GM12878 (cell line): ENCODE measurements at regions not wholly inside any gene's neighbourhood (a gene's known extent, or its start where the extent isn't known, plus 50 kb on each side); places are given as distances from the start of the nearest gene placed in this dataset.

ENCODE experiments used
- ATAC-seq: fragments of 200-7000 bp; cut with Tn5 transposase; 3 replicates; pipeline ENCODE4 v1.9.1; 2020; ENCODE audit warnings: mild to moderate bottlenecking, moderate library complexity
- BruUV-seq: library from RNA; stranded (reverse); fragments of 400-500 nt; replicated peaks from 2 replicates; lab custom pipeline; 2021; lab: Mats Ljungman, UMichigan
- CTCF ChIA-PET: fragments of 300-600 bp; sonication (Branson Sonifier 250); formaldehyde crosslinking; extraction: SDS; loops from one replicate; lab custom pipeline; 2021; ENCODE audit warnings: inconsistent platforms; lab: Yijun Ruan, JAX
- POLR2A ChIA-PET: fragments of 350-600 bp; formaldehyde crosslinking; extraction: SDS; loops from one replicate; lab custom pipeline; 2021; ENCODE audit warnings: inconsistent platforms; lab: Charles Lee
- RAD21 ChIA-PET: fragments of 300-600 bp; sonication (Branson Sonifier 250); formaldehyde crosslinking; loops from one replicate; lab custom pipeline; 2023; ENCODE audit warnings: antibody characterized with exemption; ENCODE audit not compliant: unreplicated experiment; lab: Charles Lee
- SMC1A ChIA-PET: fragments of 300-600 bp; sonication (Branson Sonifier 250); formaldehyde crosslinking; loops from one replicate; lab custom pipeline; 2023; ENCODE audit not compliant: unreplicated experiment, uncharacterized antibody; lab: Charles Lee
- DNase-seq: peaks from one replicate; pipeline ENCODE4 v3.0.0-alpha.2; 2011; ENCODE audit warnings: low read depth, low spot score
- FAIRE-seq: peaks from 3 replicates; lab custom pipeline; 2011; peaks lifted over from hg19 to GRCh38; lab: Jason Lieb, UNC
- H2AFZ ChIP-seq: 2 replicates; pipeline ENCODE4 v1.6.0; 2011; ENCODE audit warnings: low read depth, low read length, control low read depth; ENCODE audit not compliant: control insufficient read depth
- H3K27ac ChIP-seq: 2 replicates; pipeline ENCODE4 v1.5.1; 2011; ENCODE audit warnings: control low read depth; ENCODE audit not compliant: control insufficient read depth, insufficient read depth
- H3K27me3 ChIP-seq, 2 experiments: replicated peaks in 1 of 2; 2 replicates each; pipeline versions ENCODE4 v1.6.0 to v1.6.1; 2011; ENCODE audit warnings: low read length in 1 of 2; ENCODE audit not compliant: control insufficient read depth in 2 of 2, insufficient read depth in 2 of 2
- H3K36me3 ChIP-seq, 2 experiments: 2 replicates each; pipeline ENCODE4 v1.5.1; 2011; ENCODE audit warnings: low read length in 1 of 2; ENCODE audit not compliant: control insufficient read depth in 2 of 2, insufficient read depth in 2 of 2
- H3K4me1 ChIP-seq: 2 replicates; pipeline ENCODE4 v1.6.1; 2011; ENCODE audit warnings: mild to moderate bottlenecking, low read length, moderate library complexity, mixed read lengths; ENCODE audit not compliant: control insufficient read depth, insufficient read depth
- H3K4me2 ChIP-seq: 2 replicates; pipeline ENCODE4 v1.6.0; 2011; ENCODE audit warnings: control low read depth; ENCODE audit not compliant: control insufficient read depth, insufficient read depth
- H3K4me3 ChIP-seq: fragments of 200-600 bp; sonication (generic); 2 replicates; pipeline ENCODE4 v1.5.1; 2016
- H3K79me2 ChIP-seq: 2 replicates; pipeline ENCODE4 v1.6.0; 2011; ENCODE audit warnings: low read length; ENCODE audit not compliant: control insufficient read depth, insufficient read depth
- H3K9ac ChIP-seq: 2 replicates; pipeline ENCODE4 v1.8.0; 2011; ENCODE audit warnings: low read length, control low read depth, mixed read lengths; ENCODE audit not compliant: control insufficient read depth, insufficient read depth
- H3K9me3 ChIP-seq: replicated peaks from 3 replicates; pipeline ENCODE4 v1.5.1; 2011; ENCODE audit warnings: mild to moderate bottlenecking, low read length; ENCODE audit not compliant: control insufficient read depth, insufficient read depth
- H4K20me1 ChIP-seq: 2 replicates; pipeline ENCODE4 v1.6.0; 2011; ENCODE audit not compliant: control insufficient read depth, insufficient read depth
- BCL11A ChIP-seq: IDR thresholded peaks from 2 replicates; pipeline ENCODE4 v1.6.1; 2011; ENCODE audit warnings: low read depth, low read length
- BCL3 ChIP-seq: IDR thresholded peaks from 2 replicates; pipeline ENCODE4 v1.6.1; 2011; ENCODE audit warnings: borderline replicate concordance, low read depth, mild to moderate bottlenecking, moderate library complexity, low read length; ENCODE audit not compliant: insufficient read depth, poor library complexity, severe bottlenecking
- CHD1 ChIP-seq: IDR thresholded peaks from 2 replicates; pipeline ENCODE4 v1.6.1; 2012; ENCODE audit warnings: low read depth, low read length, improper control_type of control experiment
- HCFC1 ChIP-seq: fragments of 150-350 bp; IDR thresholded peaks from 2 replicates; pipeline ENCODE4 v1.6.1; 2014; ENCODE audit warnings: low read length
- MEF2A ChIP-seq: IDR thresholded peaks from 2 replicates; pipeline ENCODE4 v1.6.1; 2011; ENCODE audit warnings: low read depth, mild to moderate bottlenecking, low read length, moderate library complexity; ENCODE audit not compliant: insufficient read depth
- MLLT1 ChIP-seq: fragments of 450-650 bp; IDR thresholded peaks from 2 replicates; pipeline ENCODE4 v1.6.1; 2016; ENCODE audit warnings: mild to moderate bottlenecking
- MYB ChIP-seq: fragments of 150-350 bp; IDR thresholded peaks from 2 replicates; pipeline ENCODE4 v1.6.1; 2014; ENCODE audit warnings: mild to moderate bottlenecking, low read depth, low read length, borderline replicate concordance
- PAX8 ChIP-seq: fragments of 450-650 bp; IDR thresholded peaks from 2 replicates; pipeline ENCODE4 v1.6.1; 2017; ENCODE audit warnings: mild to moderate bottlenecking, moderate library complexity
- POLR2AphosphoS5 ChIP-seq: IDR thresholded peaks from 2 replicates; pipeline ENCODE4 v1.6.1; 2011; ENCODE audit warnings: mild to moderate bottlenecking, low read length, inconsistent platforms
- POU2F2 ChIP-seq: IDR thresholded peaks from 3 replicates; pipeline ENCODE4 v1.6.1; 2011; ENCODE audit warnings: low read depth, mild to moderate bottlenecking, low read length, borderline replicate concordance
- SP1 ChIP-seq: IDR thresholded peaks from one replicate; pipeline ENCODE4 v1.6.1; 2011; ENCODE audit warnings: low read depth, low read length
- STAT1 ChIP-seq: fragments of 450-650 bp; conservative IDR thresholded peaks from 2 replicates; pipeline ENCODE4 v1.6.1; 2014; ENCODE audit warnings: antibody characterized with exemption, mild to moderate bottlenecking
- ZNF24 ChIP-seq: fragments of 450-650 bp; IDR thresholded peaks from 2 replicates; pipeline ENCODE4 v1.6.1; 2017; ENCODE audit warnings: antibody characterized with exemption, mild to moderate bottlenecking
- WGBS: methylation state at CpG from one replicate; pipeline ENCODE4 v1.1.6; 2016; ENCODE audit warnings: low lambda C conversion rate; ENCODE audit not compliant: insufficient replicate concordance, insufficient coverage; ENCODE audit errors: missing lambda C conversion rate; 5-methylcytosine and 5-hydroxymethylcytosine counted together
- in situ Hi-C: fragments of 300-500 bp; cut with MboI; formaldehyde crosslinking; loops from 9 replicates; pipeline ENCODE4 v1.14.3; 2018; ENCODE audit warnings: mixed read lengths
- intact Hi-C: fragments of 100-400 bp; cut with micrococcal nuclease; formaldehyde crosslinking; loops from one replicate; pipeline ENCODE4 v1.14.2; 2022; ENCODE audit not compliant: unreplicated experiment

GRCh38 chr14:76695263-76695920, 65.9 kb upstream of the VASH1 start:
- intact Hi-C loops, result no loop called here

More at GRCh38 chr14:76695263-76695920, 65.9 kb upstream of the VASH1 start:
- H3K4me2 ChIP-seq, result no peak overlapping the region
- no peaks in the 10 kb centered on the region for H3K27me3 ChIP-seq
- H3K36me3 ChIP-seq, result no peaks in the 10 kb centered on the region
- DNase-seq, result no peak
- H3K4me3 ChIP-seq, result no peak overlapping the region
- H3K9me3 ChIP-seq, result no peaks in the 10 kb centered on the region
- no peak overlapping the region for H3K9ac ChIP-seq
- FAIRE-seq, result no peak
- no peaks in the 10 kb centered on the region for H3K79me2 ChIP-seq
- in situ Hi-C loops, result no loop called here
- WGBS, result 69% methylated on average over 10 of the region's 10 CpGs
- H4K20me1 ChIP-seq, result no peaks in the 10 kb centered on the region
- CTCF ChIA-PET, result interaction anchor here (0.9 to 4.9 kb wide), 2 partner anchors 15 to 115 kb away, joined by 3 to 23 read pairs; no protein-coding TSS in a partner anchor
- no peak overlapping the region for H2AFZ ChIP-seq
- ATAC-seq, result no peak
- no TSS peak for BruUV-seq
- no peak overlapping the region for H3K27ac ChIP-seq
- no peaks in the 10 kb centered on the region for H3K4me1 ChIP-seq
- POLR2A ChIA-PET, result no interaction called here
- SMC1A ChIA-PET, result no interaction called here
- RAD21 ChIA-PET, result no interaction called here
- TF ChIP-seq PAX8 (no peak), STAT1 (no peak), MYB (no peak), HCFC1 (no peak), POU2F2 (no peak), ZNF24 (no peak), MLLT1 (no peak), BCL3 (no peak), BCL11A (no peak), SP1 (no peak), MEF2A (no peak), POLR2AphosphoS5 (no peak), CHD1 (no peak)
- TF ChIP-seq, all 136 proteins: peak for 0
